DND-41 (cell line): ENCODE measurements at regions not wholly inside any gene's neighbourhood (a gene's known extent, or its start where the extent isn't known, plus 50 kb on each side); places are given as distances from the start of the nearest gene placed in this dataset.

Source experiments
- ATAC-seq: fragments of 200-7000 bp; cut with Tn5 transposase; 3 replicates; pipeline ENCODE4 v1.9.1; 2021; ENCODE audit warnings: low read depth; ENCODE audit not compliant: insufficient read depth
- DNase-seq: peaks from one replicate; pipeline ENCODE4 v3.0.0-alpha.2; 2020
- H2AFZ ChIP-seq: 2 replicates; pipeline ENCODE4 v1.6.0; 2012; ENCODE audit warnings: low read depth, low read length
- H3K27ac ChIP-seq: 2 replicates; pipeline ENCODE4 v1.5.1; 2012; ENCODE audit warnings: low read length, inconsistent platforms
- H3K27me3 ChIP-seq: fragments of 200-600 bp; sonication (generic); 2 replicates; pipeline ENCODE4 v1.6.0; 2012; ENCODE audit warnings: low read length, mild to moderate bottlenecking, inconsistent platforms; ENCODE audit not compliant: insufficient read depth, poor library complexity
- H3K36me3 ChIP-seq: 2 replicates; pipeline ENCODE4 v1.5.1; 2012; ENCODE audit warnings: low read length, inconsistent platforms; ENCODE audit not compliant: insufficient read depth
- H3K4me1 ChIP-seq: 2 replicates; pipeline ENCODE4 v1.5.1; 2012; ENCODE audit warnings: mild to moderate bottlenecking, low read length; ENCODE audit not compliant: insufficient read depth
- H3K4me2 ChIP-seq: 2 replicates; pipeline ENCODE4 v1.6.0; 2012; ENCODE audit warnings: mild to moderate bottlenecking, moderate library complexity, low read length, inconsistent platforms; ENCODE audit not compliant: insufficient read depth
- H3K4me3 ChIP-seq, 2 experiments: fragments of 200-600 bp in 1 of 2; shearing (Covaris generic) in 1 of 2; 2 replicates each; pipeline ENCODE4 v1.5.1; 2012 to 2016; ENCODE audit warnings: inconsistent platforms in 2 of 2, low read length in 2 of 2, mild to moderate bottlenecking in 2 of 2, low read depth in 1 of 2, moderate library complexity in 1 of 2
- H3K79me2 ChIP-seq: 2 replicates; pipeline ENCODE4 v1.6.0; 2012; ENCODE audit warnings: low read length, inconsistent platforms; ENCODE audit not compliant: insufficient read depth
- H3K9ac ChIP-seq: 2 replicates; pipeline ENCODE4 v1.6.0; 2012; ENCODE audit warnings: low read depth, mild to moderate bottlenecking, inconsistent platforms, low read length, moderate library complexity
- H3K9me3 ChIP-seq: 2 replicates; pipeline ENCODE4 v1.5.1; 2012; ENCODE audit warnings: low read length, moderate library complexity, mild to moderate bottlenecking, inconsistent platforms; ENCODE audit not compliant: insufficient read depth, severe bottlenecking
- H4K20me1 ChIP-seq: 2 replicates; pipeline ENCODE4 v1.6.0; 2012; ENCODE audit warnings: low read length; ENCODE audit not compliant: insufficient read depth
- EZH2 ChIP-seq: IDR thresholded peaks from 3 replicates; pipeline ENCODE4 v1.6.1; 2012; ENCODE audit warnings: borderline replicate concordance, low read depth, mild to moderate bottlenecking, moderate library complexity, low read length, inconsistent platforms; ENCODE audit not compliant: severe bottlenecking
- TF ChIP-seq, protein P1 (sequence below): IDR thresholded peaks from 2 replicates; pipeline ENCODE4 v1.5.1; 2012; ENCODE audit warnings: borderline replicate concordance, low read length, moderate library complexity, mild to moderate bottlenecking; ENCODE audit not compliant: poor library complexity, severe bottlenecking; ENCODE audit errors: extremely low read depth

DNA sequence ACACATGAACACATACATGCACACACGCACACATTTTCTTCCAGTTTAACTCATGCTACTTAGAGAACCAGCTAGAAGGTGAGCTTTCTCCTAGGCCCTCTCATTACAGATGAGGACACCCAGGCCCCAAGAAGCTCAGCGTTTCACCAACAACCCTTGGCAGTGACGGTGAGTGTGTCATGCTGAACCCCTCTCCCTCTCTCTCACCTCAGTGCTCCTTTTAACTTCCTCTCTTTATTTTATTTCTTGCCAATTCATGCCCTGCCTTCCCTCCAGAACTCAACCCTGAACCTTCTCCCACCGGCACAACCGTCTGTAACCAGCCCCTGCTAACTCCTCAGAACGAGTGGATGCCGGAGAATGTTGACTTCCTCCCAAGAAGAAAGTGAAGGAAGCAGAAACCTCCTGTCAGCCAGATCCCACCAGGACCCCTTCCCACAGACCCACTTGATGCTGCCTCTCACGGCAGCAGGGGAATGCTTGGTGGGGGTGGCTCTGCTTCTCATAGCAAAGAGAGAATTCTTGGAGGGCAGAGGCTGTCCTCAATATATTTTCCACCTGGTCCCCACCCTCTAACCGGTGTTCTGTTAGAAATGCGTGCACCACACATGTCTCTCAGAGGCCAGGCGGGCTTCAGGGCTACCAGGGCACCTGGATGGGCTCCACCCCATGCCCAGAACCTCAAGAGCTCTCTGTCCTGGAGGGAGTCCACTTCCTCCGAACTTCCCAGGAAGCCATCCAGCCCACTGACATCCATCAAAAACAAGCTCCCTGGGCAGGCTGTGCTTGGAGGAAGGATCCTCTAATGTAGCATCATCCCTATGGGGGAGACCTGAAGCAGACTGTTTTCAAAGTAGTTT lies 134.0 kb downstream of the TOMM20 start:
- H3K4me1 ChIP-seq = no peaks in the 10 kb centered on the region
- no peaks in the 10 kb centered on the region for H3K27me3 ChIP-seq
- no peak overlapping the region for H3K4me3 ChIP-seq
- no peak overlapping the region for H3K4me2 ChIP-seq
- H4K20me1 ChIP-seq = no peaks in the 10 kb centered on the region
- no peak overlapping the region for H3K27ac ChIP-seq
- ATAC-seq = no peak
- no peaks in the 10 kb centered on the region for H3K79me2 ChIP-seq
- no peak overlapping the region for H3K9ac ChIP-seq
- no peak overlapping the region for H2AFZ ChIP-seq
- H3K9me3 ChIP-seq = no peaks in the 10 kb centered on the region
- no peak for DNase-seq
- no peak for TF ChIP-seq EZH2
- TF ChIP-seq, protein P1, sequence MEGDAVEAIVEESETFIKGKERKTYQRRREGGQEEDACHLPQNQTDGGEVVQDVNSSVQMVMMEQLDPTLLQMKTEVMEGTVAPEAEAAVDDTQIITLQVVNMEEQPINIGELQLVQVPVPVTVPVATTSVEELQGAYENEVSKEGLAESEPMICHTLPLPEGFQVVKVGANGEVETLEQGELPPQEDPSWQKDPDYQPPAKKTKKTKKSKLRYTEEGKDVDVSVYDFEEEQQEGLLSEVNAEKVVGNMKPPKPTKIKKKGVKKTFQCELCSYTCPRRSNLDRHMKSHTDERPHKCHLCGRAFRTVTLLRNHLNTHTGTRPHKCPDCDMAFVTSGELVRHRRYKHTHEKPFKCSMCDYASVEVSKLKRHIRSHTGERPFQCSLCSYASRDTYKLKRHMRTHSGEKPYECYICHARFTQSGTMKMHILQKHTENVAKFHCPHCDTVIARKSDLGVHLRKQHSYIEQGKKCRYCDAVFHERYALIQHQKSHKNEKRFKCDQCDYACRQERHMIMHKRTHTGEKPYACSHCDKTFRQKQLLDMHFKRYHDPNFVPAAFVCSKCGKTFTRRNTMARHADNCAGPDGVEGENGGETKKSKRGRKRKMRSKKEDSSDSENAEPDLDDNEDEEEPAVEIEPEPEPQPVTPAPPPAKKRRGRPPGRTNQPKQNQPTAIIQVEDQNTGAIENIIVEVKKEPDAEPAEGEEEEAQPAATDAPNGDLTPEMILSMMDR = no peak
- H3K36me3 ChIP-seq = no peaks in the 10 kb centered on the region

DNA sequence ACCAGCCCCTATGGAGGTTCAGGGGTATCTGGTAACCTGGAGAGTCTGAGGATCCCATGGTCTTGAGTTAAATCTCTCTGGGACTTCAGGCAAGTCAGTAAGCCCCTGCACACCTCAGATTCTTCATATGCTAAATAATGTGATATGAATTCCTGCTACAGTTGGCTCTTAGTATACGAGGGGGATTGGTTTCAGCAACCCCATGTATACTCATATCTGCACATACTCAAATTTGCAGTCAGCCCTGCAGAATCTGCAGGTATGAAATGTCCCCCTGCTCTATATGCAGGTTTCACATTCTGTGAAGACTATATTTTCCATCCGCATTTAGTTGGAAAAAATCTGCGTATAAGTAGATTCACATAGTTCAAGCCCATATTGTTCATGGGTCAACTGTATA lies 136.6 kb downstream of the TOMM20 start:
- H3K27me3 ChIP-seq = no peaks in the 10 kb centered on the region
- H3K79me2 ChIP-seq = no peaks in the 10 kb centered on the region
- no peak overlapping the region for H2AFZ ChIP-seq
- H3K27ac ChIP-seq = no peak overlapping the region
- H3K36me3 ChIP-seq = no peaks in the 10 kb centered on the region
- DNase-seq (no peak), ATAC-seq (no peak)
- H3K4me3 ChIP-seq = no peak overlapping the region
- TF ChIP-seq, protein P1 = no peak
- no peak for TF ChIP-seq EZH2
- no peak overlapping the region for H3K9ac ChIP-seq
- no peaks in the 10 kb centered on the region for H3K4me1 ChIP-seq
- no peaks in the 10 kb centered on the region for H3K9me3 ChIP-seq
- no peaks in the 10 kb centered on the region for H4K20me1 ChIP-seq
- H3K4me2 ChIP-seq = no peak overlapping the region

- Histone ChIP-seq H3K36me3 (no peaks in the 10 kb centered on the region), H4K20me1 (no peaks in the 10 kb centered on the region), H3K9ac (no peak overlapping the region), H3K27ac (no peak overlapping the region), H3K4me2 (no peak overlapping the region), H3K27me3 (no peaks in the 10 kb centered on the region), H2AFZ (no peak overlapping the region), H3K4me3 (no peak overlapping the region), H3K9me3 (no peaks in the 10 kb centered on the region), H3K79me2 (no peaks in the 10 kb centered on the region), H3K4me1 (no peaks in the 10 kb centered on the region)
- no peak for TF ChIP-seq EZH2
- TF ChIP-seq, protein P1 = no peak
- DNase-seq (no peak), ATAC-seq (no peak)
These were observed 137.5 kb downstream of the TOMM20 start for GRCh38 chr1:234990874-234991801.
